ENCODE measurements at regions not wholly inside any gene's neighbourhood (a gene's known extent, or its start where the extent isn't known, plus 50 kb on each side); places are given as distances from the start of the nearest gene placed in this dataset.

GRCh38 chr10:58140691-58141347 lies 126.9 kb downstream of the IPMK start:
- DNase-seq: peak; percentile 40

GRCh38 chr10:58140054-58140453 lies 127.6 kb downstream of the IPMK start:
- no peak for DNase-seq

- peak; percentile 93 for DNase-seq
Observed at GRCh38 chr10:58137813-58138212, 129.9 kb downstream of the IPMK start.

- DNase-seq: no peak
Observed at GRCh38 chr10:58115218-58116050, 152.3 kb downstream of the IPMK start.

- DNase-seq: peak; percentile 11
Observed at GRCh38 chr10:58109731-58110130, 158.0 kb downstream of the IPMK start.

GRCh38 chr10:58107506-58107905 lies 160.2 kb downstream of the IPMK start:
- no peak for DNase-seq

- no peak for DNase-seq
Observed at GRCh38 chr10:58106211-58107035, 161.3 kb downstream of the IPMK start.

GRCh38 chr10:58104351-58104751 lies 163.3 kb downstream of the IPMK start:
- no peak for DNase-seq

GRCh38 chr10:58102897-58103296 lies 164.8 kb downstream of the IPMK start:
- DNase-seq: no peak

GRCh38 chr10:58101682-58102081 lies 166.0 kb downstream of the IPMK start:
- DNase-seq: no peak

- DNase-seq: no peak
Observed at GRCh38 chr10:58094985-58095718, 172.5 kb downstream of the IPMK start.

- DNase-seq: no peak
Observed at GRCh38 chr10:58091886-58092285, 175.8 kb downstream of the IPMK start.

GRCh38 chr10:58089739-58090138 lies 178.0 kb downstream of the IPMK start:
- no peak for DNase-seq

GRCh38 chr10:58087896-58088295 lies 179.8 kb downstream of the IPMK start:
- no peak for DNase-seq

- DNase-seq: no peak
Observed at GRCh38 chr10:58086763-58087150, 180.9 kb downstream of the IPMK start.

- DNase-seq: peak; percentile 1
Observed at GRCh38 chr10:58086144-58086762, 181.4 kb downstream of the IPMK start.

- DNase-seq: no peak
Observed at GRCh38 chr10:58082248-58082647, 185.4 kb downstream of the IPMK start.

GRCh38 chr10:58081353-58081752 lies 186.3 kb downstream of the IPMK start:
- no peak for DNase-seq

GRCh38 chr10:58079461-58079860 lies 188.2 kb downstream of the IPMK start:
- DNase-seq: no peak

GRCh38 chr10:58072634-58073033 lies 195.1 kb downstream of the IPMK start:
- no peak for DNase-seq

GRCh38 chr10:58070956-58071355 lies 196.7 kb downstream of the IPMK start:
- peak; percentile 52 for DNase-seq

GRCh38 chr10:58068809-58069208 lies 198.9 kb downstream of the IPMK start:
- DNase-seq: no peak

Measured in NCI-H69 (cell line).